Pulmonary artery endothelial cell (primary cell): ENCODE measurements at regions not wholly inside any gene's neighbourhood (a gene's known extent, or its start where the extent isn't known, plus 50 kb on each side); places are given as distances from the start of the nearest gene placed in this dataset.
"Not testable (repeated sequence)": the region's sequence is repeated elsewhere in the genome, so short reads cannot be mapped to it uniquely, and the experiment has no call there.

Experiments
- DNase-seq: peaks from one replicate; pipeline ENCODE4 v3.0.0-alpha.2; 2011; ENCODE audit warnings: low read depth, low spot score

DNA sequence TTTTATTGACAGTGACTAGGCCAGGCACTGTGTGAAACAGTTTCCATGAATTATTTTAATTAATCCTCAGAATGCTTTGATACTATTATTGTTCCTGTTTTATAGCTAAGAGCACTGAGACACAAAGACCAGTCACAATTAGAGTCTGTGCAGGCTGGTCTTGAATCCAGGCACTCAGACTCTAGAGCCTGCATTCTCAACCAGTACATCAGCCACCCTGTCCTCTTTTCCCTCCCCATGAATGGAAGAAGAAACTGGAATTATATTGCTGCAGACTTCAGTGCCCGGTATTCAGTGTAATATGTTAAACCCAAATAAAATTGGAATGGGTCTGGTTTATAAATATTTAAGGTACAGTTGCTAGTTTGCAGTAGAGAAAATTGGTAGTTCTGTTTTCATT is 303.0 kb upstream of the RGS6 start:
- no peak for DNase-seq

DNA sequence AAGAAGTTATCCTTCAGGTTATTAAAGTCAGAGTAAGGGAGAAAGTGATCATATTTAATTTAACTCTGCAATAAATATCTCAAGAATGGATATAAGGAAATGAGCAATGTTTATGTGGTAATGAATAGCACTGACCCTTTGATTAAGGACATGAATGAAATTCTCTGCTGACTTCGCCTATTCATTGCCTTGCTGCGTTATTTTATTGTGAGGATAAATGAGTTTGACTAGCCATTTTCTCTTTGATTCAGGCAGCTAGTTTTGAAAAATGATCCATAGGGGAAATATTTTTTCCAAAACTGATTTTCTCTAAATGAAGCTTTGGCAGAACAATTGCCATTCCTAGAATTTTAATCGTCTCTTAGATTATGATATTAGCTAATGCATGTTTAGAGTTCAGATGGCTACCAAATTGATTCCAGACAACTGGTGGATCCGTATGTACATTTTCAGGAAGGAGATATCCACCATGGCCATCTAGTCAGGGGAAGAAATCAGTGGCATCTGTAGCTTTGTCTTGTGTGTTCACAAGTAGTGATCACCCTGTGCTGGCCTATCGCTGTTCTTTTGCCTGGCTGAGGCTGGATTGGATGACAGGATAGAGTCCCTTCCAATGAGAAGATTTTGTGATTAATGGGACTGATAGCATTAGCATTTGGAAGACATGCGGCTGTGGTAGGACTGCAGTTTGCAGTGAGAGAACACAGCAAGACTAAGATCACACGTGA is 302.3 kb upstream of the RGS6 start:
- DNase-seq, result no peak

DNA sequence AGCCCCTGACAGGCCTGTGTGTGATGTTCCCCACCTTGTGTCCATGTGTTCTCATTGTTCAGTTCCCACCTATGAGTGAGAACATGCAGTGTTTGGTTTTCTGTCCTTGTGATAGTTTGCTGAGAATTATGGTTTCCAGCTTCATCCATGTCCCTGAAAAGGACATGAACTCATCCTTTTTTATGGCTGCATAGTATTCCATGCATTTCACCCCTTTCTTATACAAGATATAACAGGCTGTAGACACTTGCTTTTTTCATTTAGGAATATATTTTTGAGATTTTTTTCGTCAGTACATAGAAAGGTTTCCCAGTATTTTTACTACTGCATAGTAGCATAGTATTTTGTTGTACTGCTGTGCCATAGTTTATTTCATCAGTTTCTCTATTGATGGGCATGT is 301.2 kb upstream of the RGS6 start:
- not testable (repeated sequence) for DNase-seq

- DNase-seq, result no peak
Measured at GRCh38 chr14:71632440-71632946, 299.7 kb upstream of the RGS6 start.

- peak; percentile 19 for DNase-seq
Measured at GRCh38 chr14:71636076-71636475, 296.2 kb upstream of the RGS6 start.

- no peak for DNase-seq
Measured at GRCh38 chr14:71636820-71637471, 295.3 kb upstream of the RGS6 start.

DNA sequence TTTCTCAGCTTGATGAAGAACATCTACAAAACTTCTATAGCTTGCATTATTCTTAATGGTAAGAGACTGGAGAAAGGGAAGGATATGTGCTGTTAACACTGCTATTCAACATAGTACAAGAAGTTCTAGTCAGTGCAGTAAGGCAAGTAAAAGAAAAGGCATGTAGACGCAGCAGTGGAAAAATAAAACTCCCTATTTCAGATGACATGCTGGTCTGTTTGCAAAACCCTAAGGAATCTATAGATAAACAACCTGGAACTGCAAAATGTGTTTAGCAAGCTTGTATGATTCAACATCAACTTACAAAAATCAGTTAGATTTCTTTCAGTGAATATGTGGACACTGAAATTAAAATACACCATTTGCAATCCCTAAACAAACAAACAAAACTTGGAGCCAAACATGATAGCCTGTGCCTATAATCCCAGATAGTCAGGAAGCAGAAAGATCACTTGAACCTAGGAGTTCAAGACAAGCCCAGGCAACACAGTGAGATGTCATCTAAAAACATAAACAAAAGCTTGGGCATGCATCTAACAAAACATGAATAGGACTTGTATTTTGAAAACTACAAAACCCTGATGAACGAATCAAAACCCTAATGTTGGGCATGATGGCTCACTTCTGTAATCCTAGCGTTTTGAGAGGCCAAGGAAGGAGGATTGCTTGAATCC is 293.6 kb upstream of the RGS6 start:
- DNase-seq, result no peak

DNA sequence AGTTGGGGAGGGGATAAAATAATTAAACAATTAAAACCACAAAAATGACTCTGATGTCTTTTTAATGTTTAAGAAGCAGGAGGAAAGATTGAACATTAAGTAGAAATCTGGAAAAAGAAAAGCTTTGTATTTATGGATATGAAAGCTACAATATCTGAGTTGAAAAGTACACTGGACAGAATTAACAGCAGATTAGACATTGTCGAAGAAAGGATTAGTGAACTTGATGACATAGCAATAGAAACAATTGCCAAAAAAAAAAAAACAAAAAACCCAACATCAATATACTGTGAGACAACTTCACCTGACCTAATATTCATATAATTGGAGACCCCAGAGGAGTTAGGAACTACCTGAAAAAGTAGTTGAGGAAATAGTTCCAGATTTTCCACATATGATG is 289.5 kb upstream of the RGS6 start:
- no peak for DNase-seq

DNA sequence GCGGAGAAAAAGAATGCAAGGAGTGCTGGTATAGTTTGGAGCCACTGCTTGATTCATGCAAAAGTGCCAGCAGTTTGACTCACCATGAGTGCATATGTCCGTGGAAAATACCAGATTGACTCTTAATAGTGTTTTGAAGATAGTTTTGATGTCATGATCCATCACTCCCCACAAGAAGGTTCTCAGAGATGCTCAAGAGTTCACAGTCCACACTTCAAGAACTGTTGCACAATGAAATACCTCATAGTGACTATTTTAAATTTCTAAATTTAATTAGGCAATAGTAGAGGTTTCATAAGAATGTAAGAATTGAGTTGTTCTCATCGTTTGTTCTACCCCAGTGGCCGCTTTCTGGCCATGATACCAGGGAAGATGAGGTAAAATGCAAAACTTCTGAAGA is 286.6 kb upstream of the RGS6 start:
- no peak for DNase-seq

- no peak for DNase-seq
Measured at GRCh38 chr14:71646518-71646917, 285.7 kb upstream of the RGS6 start.

DNA sequence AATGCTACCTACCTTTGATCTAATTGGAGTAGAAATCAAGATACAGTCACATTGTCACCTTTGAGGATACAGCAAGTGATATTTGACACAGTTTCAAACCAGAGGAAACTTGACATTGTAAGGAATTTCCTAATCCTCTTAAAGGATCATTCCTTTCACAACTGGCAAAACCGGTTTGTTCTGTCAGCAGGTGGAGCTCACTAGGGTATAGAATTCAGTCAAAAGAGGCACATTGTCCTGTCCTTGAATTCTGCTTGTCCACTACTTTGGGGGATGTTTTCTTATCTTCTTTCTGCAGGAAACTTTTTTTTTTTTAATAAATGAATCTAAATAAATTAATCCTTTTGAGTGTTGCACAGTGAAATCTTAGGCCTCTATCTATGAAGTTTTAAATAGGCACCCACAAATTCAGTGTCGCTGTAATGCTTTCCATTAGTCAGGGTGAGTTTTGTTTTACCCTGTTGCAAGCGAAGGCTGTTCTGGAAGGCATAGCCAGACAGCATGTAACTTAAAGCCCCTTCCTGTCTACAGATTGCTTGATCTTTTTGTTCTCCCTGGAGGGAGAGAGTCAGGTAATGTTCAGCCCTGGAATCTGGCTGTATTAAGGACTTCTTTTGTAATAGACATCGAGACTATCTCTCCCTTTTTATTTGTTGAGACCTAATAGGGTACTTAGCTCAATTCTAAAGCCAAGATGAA is 285.0 kb upstream of the RGS6 start:
- DNase-seq, result no peak

GRCh38 chr14:71648725-71649124 is 283.5 kb upstream of the RGS6 start:
- DNase-seq, result no peak

- DNase-seq, result no peak
Measured at GRCh38 chr14:71650187-71650755, 282.0 kb upstream of the RGS6 start.

GRCh38 chr14:71651228-71651627 is 281.0 kb upstream of the RGS6 start:
- peak; percentile 88 for DNase-seq

- no peak for DNase-seq
Measured at GRCh38 chr14:71652368-71652767, 279.9 kb upstream of the RGS6 start.

GRCh38 chr14:71654810-71655209 is 277.4 kb upstream of the RGS6 start:
- DNase-seq, result no peak

- no peak for DNase-seq
Measured at GRCh38 chr14:71658261-71658860, 273.9 kb upstream of the RGS6 start.

GRCh38 chr14:71659159-71659558 is 273.1 kb upstream of the RGS6 start:
- DNase-seq, result peak; percentile 43

DNA sequence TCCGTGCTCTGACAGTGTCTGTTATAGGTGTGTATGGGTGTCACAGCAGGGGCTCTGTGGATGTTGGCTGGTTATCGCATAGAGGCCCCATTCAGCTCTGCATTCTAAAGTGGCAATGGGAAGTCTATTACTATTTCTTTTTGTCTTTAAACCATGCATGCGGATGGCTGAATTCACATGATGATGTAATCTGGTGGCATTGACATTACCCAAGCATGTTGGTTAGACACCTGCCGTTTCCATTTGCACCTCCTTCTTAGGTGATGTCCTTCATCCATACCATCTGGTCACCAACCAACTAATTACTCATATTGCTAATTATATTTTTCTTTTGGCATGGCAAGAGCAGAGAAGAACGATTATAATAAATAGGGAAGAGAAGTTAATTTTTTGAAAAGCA is 270.8 kb upstream of the RGS6 start:
- DNase-seq, result no peak

DNA sequence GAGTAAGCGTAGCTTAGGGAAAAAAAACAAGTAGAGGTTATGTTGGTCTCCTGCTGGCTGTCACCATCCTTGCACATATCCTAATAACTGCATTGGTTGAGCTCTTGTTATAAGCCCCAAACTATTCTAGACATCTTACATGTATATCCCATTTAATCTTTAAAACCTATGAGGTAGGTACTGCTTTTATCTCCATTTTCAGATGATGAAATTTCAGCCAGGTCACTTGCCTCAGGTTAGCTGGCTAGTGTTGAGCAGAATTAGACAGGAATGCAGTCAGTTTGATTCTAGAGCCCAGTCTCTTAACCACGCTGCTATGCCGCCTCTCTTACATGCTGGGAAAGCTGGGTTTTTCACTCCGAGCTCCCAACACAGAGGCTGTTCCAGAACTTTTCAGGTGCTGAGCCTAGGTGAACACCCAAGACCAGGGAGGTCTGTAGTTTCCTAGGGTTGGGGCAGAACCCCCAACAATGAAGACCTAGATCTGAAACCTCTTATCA is 269.9 kb upstream of the RGS6 start:
- DNase-seq, result no peak

GRCh38 chr14:71665157-71665556 is 267.1 kb upstream of the RGS6 start:
- DNase-seq, result no peak
